Endodermal cell (in vitro differentiated cells): ENCODE measurements at regions not wholly inside any gene's neighbourhood (a gene's known extent, or its start where the extent isn't known, plus 50 kb on each side); places are given as distances from the start of the nearest gene placed in this dataset.
"Not testable (repeated sequence)": the region's sequence is repeated elsewhere in the genome, so short reads cannot be mapped to it uniquely, and the experiment has no call there.

ENCODE experiments used
- DNase-seq: peaks from one replicate; pipeline ENCODE4 v3.0.0-alpha.2; 2017
- H3K27ac ChIP-seq: 2 replicates; pipeline ENCODE4 v1.5.1; 2013; ENCODE audit warnings: mild to moderate bottlenecking, low read depth, low read length, moderate library complexity
- H3K27me3 ChIP-seq: 2 replicates; pipeline ENCODE4 v1.6.1; 2013; ENCODE audit warnings: mild to moderate bottlenecking, low read length, moderate library complexity; ENCODE audit not compliant: insufficient read depth, control insufficient read depth, poor library complexity, severe bottlenecking
- H3K36me3 ChIP-seq: 2 replicates; pipeline ENCODE4 v1.7.0; 2013; ENCODE audit warnings: mild to moderate bottlenecking, low read length, moderate library complexity; ENCODE audit not compliant: control insufficient read depth, insufficient read depth
- H3K4me1 ChIP-seq: one replicate; pipeline ENCODE4 v1.7.0; 2013; ENCODE audit warnings: low read length; ENCODE audit not compliant: control insufficient read depth, insufficient read depth
- H3K4me3 ChIP-seq: 2 replicates; pipeline ENCODE4 v1.5.1; 2013; ENCODE audit warnings: mild to moderate bottlenecking, low read length, moderate library complexity
- H3K9ac ChIP-seq: 2 replicates; pipeline ENCODE4 v1.6.1; 2013; ENCODE audit warnings: mild to moderate bottlenecking, low read length, moderate library complexity; ENCODE audit not compliant: poor library complexity, severe bottlenecking; ENCODE audit errors: extremely low read depth
- H3K9me3 ChIP-seq: 2 replicates; pipeline ENCODE4 v1.6.1; 2013; ENCODE audit warnings: mild to moderate bottlenecking, low read length, moderate library complexity; ENCODE audit not compliant: control insufficient read depth
- H3K27ac Mint-ChIP-seq: 2 replicates; pipeline ENCODE4 v1.8.0; 2020; ENCODE audit warnings: mixed read lengths
- H3K27me3 Mint-ChIP-seq: 2 replicates; pipeline ENCODE4 v1.8.0; 2021; ENCODE audit warnings: mild to moderate bottlenecking, mixed read lengths; ENCODE audit not compliant: insufficient read depth
- H3K36me3 Mint-ChIP-seq: 2 replicates; pipeline ENCODE4 v1.8.0; 2020; ENCODE audit warnings: low read depth, mixed read lengths
- H3K4me1 Mint-ChIP-seq: 2 replicates; pipeline ENCODE4 v1.8.0; 2020; ENCODE audit warnings: mixed read lengths
- H3K4me3 Mint-ChIP-seq: 2 replicates; pipeline ENCODE4 v1.8.0; 2020; ENCODE audit warnings: mild to moderate bottlenecking, moderate library complexity, mixed read lengths
- H3K9me3 Mint-ChIP-seq: 2 replicates; pipeline ENCODE4 v1.8.0; 2020; ENCODE audit warnings: mild to moderate bottlenecking, mixed read lengths
- WGBS, 2 experiments: methylation state at CpG; one replicate each; pipeline versions ENCODE4 v1.1.5 to v1.1.7; 2013; ENCODE audit warnings: missing lambda C conversion rate in 2 of 2, mixed read lengths in 1 of 2; ENCODE audit not compliant: insufficient coverage in 1 of 2, insufficient read length in 1 of 2; 5-methylcytosine and 5-hydroxymethylcytosine counted together
- TF ChIP-seq, protein P1 (sequence below): fragments of 200-600 bp; sonication (generic); conservative IDR thresholded peaks from 2 replicates; pipeline ENCODE4 v1.5.0; 2021; ENCODE audit warnings: antibody characterized with exemption, mild to moderate bottlenecking

DNA sequence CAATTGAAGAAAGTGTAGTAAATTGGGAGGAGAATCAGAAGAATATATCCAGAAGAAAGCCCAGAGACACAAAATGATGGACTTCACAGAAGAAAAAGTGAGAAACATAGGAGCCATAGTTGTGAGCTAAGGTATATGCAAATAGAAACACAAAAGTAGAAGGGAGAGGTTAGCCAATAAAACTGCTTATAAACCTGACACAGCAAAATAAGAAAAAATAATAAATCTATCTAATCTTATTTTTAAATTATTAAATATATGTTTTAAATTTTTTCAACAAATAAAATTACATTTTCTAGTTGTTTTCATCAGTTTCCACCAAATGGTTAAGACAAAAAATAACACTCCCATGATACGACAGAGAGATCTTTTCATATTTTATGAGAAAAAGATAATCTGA, 903.5 kb downstream of the DNAJB9 start:
- no peak overlapping the region for H3K4me3 Mint-ChIP-seq
- no peak overlapping the region for H3K9ac ChIP-seq
- H3K27ac Mint-ChIP-seq: no peak overlapping the region
- no peak for DNase-seq
- no peak overlapping the region for H3K4me3 ChIP-seq
- H3K27ac ChIP-seq: no peak overlapping the region
- WGBS, 2 experiments: 100% methylated on average over 1 of the region's 1 CpG; no CpG with 5 or more reads in 1 of the 2 experiments
- H3K36me3 ChIP-seq: no peaks in the 10 kb centered on the region
- TF ChIP-seq, protein P1, sequence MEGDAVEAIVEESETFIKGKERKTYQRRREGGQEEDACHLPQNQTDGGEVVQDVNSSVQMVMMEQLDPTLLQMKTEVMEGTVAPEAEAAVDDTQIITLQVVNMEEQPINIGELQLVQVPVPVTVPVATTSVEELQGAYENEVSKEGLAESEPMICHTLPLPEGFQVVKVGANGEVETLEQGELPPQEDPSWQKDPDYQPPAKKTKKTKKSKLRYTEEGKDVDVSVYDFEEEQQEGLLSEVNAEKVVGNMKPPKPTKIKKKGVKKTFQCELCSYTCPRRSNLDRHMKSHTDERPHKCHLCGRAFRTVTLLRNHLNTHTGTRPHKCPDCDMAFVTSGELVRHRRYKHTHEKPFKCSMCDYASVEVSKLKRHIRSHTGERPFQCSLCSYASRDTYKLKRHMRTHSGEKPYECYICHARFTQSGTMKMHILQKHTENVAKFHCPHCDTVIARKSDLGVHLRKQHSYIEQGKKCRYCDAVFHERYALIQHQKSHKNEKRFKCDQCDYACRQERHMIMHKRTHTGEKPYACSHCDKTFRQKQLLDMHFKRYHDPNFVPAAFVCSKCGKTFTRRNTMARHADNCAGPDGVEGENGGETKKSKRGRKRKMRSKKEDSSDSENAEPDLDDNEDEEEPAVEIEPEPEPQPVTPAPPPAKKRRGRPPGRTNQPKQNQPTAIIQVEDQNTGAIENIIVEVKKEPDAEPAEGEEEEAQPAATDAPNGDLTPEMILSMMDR: no peak
- no peaks in the 10 kb centered on the region for H3K4me1 ChIP-seq
- H3K36me3 Mint-ChIP-seq: no peaks in the 10 kb centered on the region
- H3K9me3 ChIP-seq: no peaks in the 10 kb centered on the region
- H3K27me3 Mint-ChIP-seq: no peaks in the 10 kb centered on the region
- H3K9me3 Mint-ChIP-seq: no peaks in the 10 kb centered on the region
- H3K27me3 ChIP-seq: no peaks in the 10 kb centered on the region
- H3K4me1 Mint-ChIP-seq: no peaks in the 10 kb centered on the region

DNA sequence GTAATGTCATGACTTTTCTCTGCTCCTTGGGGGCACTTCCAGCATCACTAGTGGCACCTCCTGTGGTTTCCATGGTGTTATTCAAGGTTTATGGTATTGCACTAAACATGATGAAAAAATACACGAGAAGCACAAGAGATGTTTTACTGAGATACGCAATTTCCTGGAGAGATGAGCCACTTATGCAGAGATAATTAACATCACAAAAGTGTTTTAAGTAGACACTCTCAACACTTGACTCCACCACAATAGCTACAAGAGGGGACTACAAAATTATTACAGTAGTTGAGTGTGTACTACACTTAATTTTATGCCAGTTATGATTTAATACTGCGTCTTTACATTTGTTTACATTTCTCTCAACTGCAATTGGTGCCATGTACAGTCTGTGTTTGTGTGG, 906.7 kb downstream of the DNAJB9 start:
- TF ChIP-seq, protein P1: no peak
- Histone ChIP-seq H3K4me3 (no peak overlapping the region), H3K27ac (no peak overlapping the region), H3K4me1 (no peaks in the 10 kb centered on the region), H3K27me3 (no peaks in the 10 kb centered on the region), H3K9ac (no peak overlapping the region), H3K36me3 (no peaks in the 10 kb centered on the region), H3K9me3 (no peaks in the 10 kb centered on the region)
- no peak for DNase-seq
- H3K36me3 Mint-ChIP-seq: no peaks in the 10 kb centered on the region
- H3K4me1 Mint-ChIP-seq: no peaks in the 10 kb centered on the region
- H3K9me3 Mint-ChIP-seq: no peaks in the 10 kb centered on the region
- H3K27ac Mint-ChIP-seq: no peak overlapping the region
- no peak overlapping the region for H3K4me3 Mint-ChIP-seq
- no peaks in the 10 kb centered on the region for H3K27me3 Mint-ChIP-seq
- 92 to 94% methylated on average over 2 to 3 of the region's 3 CpGs for WGBS, 2 experiments

DNA sequence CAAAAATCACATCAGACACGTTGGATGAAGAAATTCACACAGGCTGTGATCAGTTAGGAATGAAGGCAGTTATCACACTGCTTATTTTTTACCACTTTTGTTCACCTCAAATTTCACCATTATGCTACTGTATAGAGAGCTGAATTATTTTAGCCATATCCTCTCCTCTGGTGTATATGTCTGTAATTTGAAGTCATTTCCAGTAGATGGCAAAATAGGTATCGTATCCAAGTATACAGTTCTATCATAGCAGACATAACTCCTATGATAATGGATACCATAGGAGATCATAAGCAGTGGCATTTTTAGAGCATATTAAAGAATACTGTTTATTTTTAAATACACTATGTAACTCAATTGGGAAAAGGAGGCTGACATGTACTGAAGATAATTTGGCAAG, 909.7 kb downstream of the DNAJB9 start:
- Histone ChIP-seq H3K4me1 (no peaks in the 10 kb centered on the region), H3K36me3 (no peaks in the 10 kb centered on the region), H3K9ac (no peak overlapping the region), H3K9me3 (no peaks in the 10 kb centered on the region), H3K4me3 (no peak overlapping the region), H3K27me3 (no peaks in the 10 kb centered on the region), H3K27ac (no peak overlapping the region)
- 89% methylated on average over 2 of the region's 2 CpGs; no CpG with 5 or more reads in 1 of the 2 experiments for WGBS, 2 experiments
- no peak overlapping the region for H3K27ac Mint-ChIP-seq
- H3K27me3 Mint-ChIP-seq: no peaks in the 10 kb centered on the region
- H3K4me1 Mint-ChIP-seq: no peaks in the 10 kb centered on the region
- H3K4me3 Mint-ChIP-seq: no peak overlapping the region
- TF ChIP-seq, protein P1: peak; percentile 17
- no peak for DNase-seq
- H3K36me3 Mint-ChIP-seq: no peaks in the 10 kb centered on the region
- no peaks in the 10 kb centered on the region for H3K9me3 Mint-ChIP-seq

DNA sequence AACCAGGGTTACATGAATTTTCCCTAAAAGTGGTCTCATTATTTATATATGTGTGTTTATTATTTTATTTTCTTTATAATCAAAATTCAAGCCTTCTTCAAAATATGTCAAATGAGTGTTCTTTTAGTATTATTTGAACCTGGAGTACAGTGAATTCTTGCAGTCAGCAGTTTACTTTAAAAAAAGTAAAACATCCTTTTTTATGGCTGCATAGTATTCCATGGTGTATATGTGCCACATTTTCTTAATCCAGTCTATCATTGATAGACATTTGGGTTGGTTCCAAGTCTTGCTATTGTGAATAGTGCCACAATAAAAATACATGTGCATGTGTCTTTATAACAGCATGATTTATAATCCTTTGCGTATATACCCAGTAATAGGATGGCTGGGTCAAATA, 920.9 kb downstream of the DNAJB9 start:
- H3K27ac Mint-ChIP-seq, H3K9me3 ChIP-seq: not testable (repeated sequence)
- 90% methylated on average over 1 of the region's 1 CpG; no CpG with 5 or more reads in 1 of the 2 experiments for WGBS, 2 experiments

More for the DNA sequence above, 920.9 kb downstream of the DNAJB9 start:
- H3K9ac ChIP-seq, H3K36me3 Mint-ChIP-seq, H3K4me3 Mint-ChIP-seq, DNase-seq, H3K4me3 ChIP-seq, H3K27me3 Mint-ChIP-seq, H3K4me1 Mint-ChIP-seq, H3K27me3 ChIP-seq, H3K27ac ChIP-seq, H3K9me3 Mint-ChIP-seq, H3K4me1 ChIP-seq, H3K36me3 ChIP-seq: not testable (repeated sequence)
